MM.1S (cell line): ENCODE measurements at regions not wholly inside any gene's neighbourhood (a gene's known extent, or its start where the extent isn't known, plus 50 kb on each side); places are given as distances from the start of the nearest gene placed in this dataset.

Experiments
- DNase-seq: peaks from one replicate; pipeline ENCODE4 v3.0.0-alpha.2; 2015
- H2AFZ ChIP-seq: fragments of 300-600 bp; sonication (generic); 2 replicates; pipeline ENCODE4 v1.6.0; 2016; ENCODE audit warnings: antibody characterized with exemption, low read length
- H3F3A ChIP-seq: fragments of 300-600 bp; sonication (generic); 2 replicates; pipeline ENCODE4 v1.6.1; 2016; ENCODE audit warnings: mild to moderate bottlenecking, antibody characterized with exemption, low read length, moderate library complexity, mixed read lengths; ENCODE audit not compliant: insufficient read depth
- H3K27ac ChIP-seq: fragments of 300-600 bp; sonication (generic); 2 replicates; pipeline ENCODE4 v1.5.1; 2016; ENCODE audit warnings: mild to moderate bottlenecking, low read length
- H3K27me3 ChIP-seq: fragments of 300-600 bp; sonication (generic); replicated peaks from 2 replicates; pipeline ENCODE4 v1.6.0; 2016; ENCODE audit warnings: low read length; ENCODE audit not compliant: insufficient read depth
- H3K36me3 ChIP-seq: fragments of 300-600 bp; sonication (generic); replicated peaks from 2 replicates; pipeline ENCODE4 v1.6.1; 2016; ENCODE audit warnings: mild to moderate bottlenecking, low read length, mixed read lengths; ENCODE audit not compliant: insufficient read depth
- H3K4me1 ChIP-seq: fragments of 300-600 bp; sonication (generic); 2 replicates; pipeline ENCODE4 v1.6.1; 2016; ENCODE audit warnings: low read length, mixed read lengths
- H3K4me2 ChIP-seq: fragments of 300-600 bp; sonication (generic); 2 replicates; pipeline ENCODE4 v1.6.0; 2016; ENCODE audit warnings: low read depth, low read length
- H3K4me3 ChIP-seq: fragments of 300-600 bp; sonication (generic); 2 replicates; pipeline ENCODE4 v1.5.1; 2016; ENCODE audit warnings: low read length, mixed read lengths
- H3K79me2 ChIP-seq: fragments of 300-600 bp; sonication (generic); 2 replicates; pipeline ENCODE4 v1.6.1; 2016; ENCODE audit warnings: mixed run types, low read length, mixed read lengths
- H3K9ac ChIP-seq: fragments of 300-600 bp; sonication (generic); 2 replicates; pipeline ENCODE4 v1.6.1; 2016; ENCODE audit warnings: low read length, mixed read lengths
- H3K9me2 ChIP-seq: fragments of 300-600 bp; sonication (generic); replicated peaks from 2 replicates; pipeline ENCODE4 v1.6.1; 2016; ENCODE audit warnings: mild to moderate bottlenecking, low read length, mixed read lengths; ENCODE audit not compliant: insufficient read depth
- H3K9me3 ChIP-seq: fragments of 300-600 bp; sonication (generic); replicated peaks from 2 replicates; pipeline ENCODE4 v1.6.1; 2016; ENCODE audit warnings: mild to moderate bottlenecking, low read length, mixed read lengths; ENCODE audit not compliant: insufficient read depth
- H4K20me1 ChIP-seq: fragments of 300-600 bp; sonication (generic); 2 replicates; pipeline ENCODE4 v1.6.1; 2016; ENCODE audit warnings: mild to moderate bottlenecking, low read length, moderate library complexity, mixed read lengths; ENCODE audit not compliant: insufficient read depth
- CTCF ChIP-seq: fragments of 300-600 bp; sonication (generic); IDR thresholded peaks from 2 replicates; pipeline ENCODE4 v1.5.1; 2016; ENCODE audit warnings: antibody characterized with exemption, low read length, mixed read lengths
- EZH2 ChIP-seq: fragments of 300-600 bp; sonication (generic); optimal IDR thresholded peaks from 2 replicates; pipeline ENCODE3; 2017; ENCODE audit warnings: low read depth, mild to moderate bottlenecking, antibody characterized with exemption, low read length, mixed read lengths
- EZH2phosphoT487 ChIP-seq: fragments of 300-600 bp; sonication (generic); IDR thresholded peaks from 2 replicates; pipeline ENCODE4 v1.6.1; 2018; ENCODE audit warnings: antibody characterized with exemption, low read length

DNA sequence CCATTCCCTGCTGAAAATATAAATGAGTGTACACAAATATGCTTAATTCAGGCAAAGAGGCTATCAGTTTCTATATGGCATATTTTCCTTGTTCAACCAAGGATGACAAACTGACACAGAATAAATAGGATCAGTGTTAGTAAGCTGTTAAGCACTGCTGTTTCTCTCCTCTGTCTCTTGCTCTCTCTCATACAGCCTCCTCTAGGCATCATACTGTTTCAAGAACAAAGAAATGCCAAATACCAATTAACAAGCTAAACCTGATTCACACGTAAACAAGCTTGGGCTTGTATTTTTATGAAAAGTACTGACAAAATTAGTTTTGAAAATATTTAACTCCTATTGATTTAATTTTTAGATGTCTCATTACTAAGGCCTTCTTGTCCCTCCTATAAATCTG, 1027.2 kb upstream of the ACVR2A start:
- DNase-seq = no peak
- TF ChIP-seq EZH2phosphoT487 (no peak), EZH2 (no peak), CTCF (no peak)
- Histone ChIP-seq H3K9ac (no peak overlapping the region), H3K27me3 (no peaks in the 10 kb centered on the region), H2AFZ (no peak overlapping the region), H3K4me2 (no peak overlapping the region), H4K20me1 (no peaks in the 10 kb centered on the region), H3K36me3 (no peaks in the 10 kb centered on the region), H3K4me1 (no peaks in the 10 kb centered on the region), H3K4me3 (no peak overlapping the region), H3K9me3 (no peaks in the 10 kb centered on the region), H3K27ac (no peak overlapping the region), H3K79me2 (no peaks in the 10 kb centered on the region), H3F3A (no peaks in the 10 kb centered on the region), H3K9me2 (no peaks in the 10 kb centered on the region)

- Histone ChIP-seq H2AFZ (no peak overlapping the region), H3K79me2 (no peaks in the 10 kb centered on the region), H3K9me2 (no peaks in the 10 kb centered on the region), H3K36me3 (no peaks in the 10 kb centered on the region), H3K4me1 (no peaks in the 10 kb centered on the region), H3K4me2 (no peak overlapping the region), H3F3A (no peaks in the 10 kb centered on the region), H4K20me1 (no peaks in the 10 kb centered on the region), H3K4me3 (no peak overlapping the region), H3K9me3 (no peaks in the 10 kb centered on the region), H3K9ac (no peak overlapping the region), H3K27ac (no peak overlapping the region), H3K27me3 (no peaks in the 10 kb centered on the region)
- no peak for DNase-seq
- TF ChIP-seq EZH2phosphoT487 (no peak), CTCF (no peak), EZH2 (no peak)
Observed at GRCh38 chr2:146814971-146815370, 1029.9 kb upstream of the ACVR2A start.

DNA sequence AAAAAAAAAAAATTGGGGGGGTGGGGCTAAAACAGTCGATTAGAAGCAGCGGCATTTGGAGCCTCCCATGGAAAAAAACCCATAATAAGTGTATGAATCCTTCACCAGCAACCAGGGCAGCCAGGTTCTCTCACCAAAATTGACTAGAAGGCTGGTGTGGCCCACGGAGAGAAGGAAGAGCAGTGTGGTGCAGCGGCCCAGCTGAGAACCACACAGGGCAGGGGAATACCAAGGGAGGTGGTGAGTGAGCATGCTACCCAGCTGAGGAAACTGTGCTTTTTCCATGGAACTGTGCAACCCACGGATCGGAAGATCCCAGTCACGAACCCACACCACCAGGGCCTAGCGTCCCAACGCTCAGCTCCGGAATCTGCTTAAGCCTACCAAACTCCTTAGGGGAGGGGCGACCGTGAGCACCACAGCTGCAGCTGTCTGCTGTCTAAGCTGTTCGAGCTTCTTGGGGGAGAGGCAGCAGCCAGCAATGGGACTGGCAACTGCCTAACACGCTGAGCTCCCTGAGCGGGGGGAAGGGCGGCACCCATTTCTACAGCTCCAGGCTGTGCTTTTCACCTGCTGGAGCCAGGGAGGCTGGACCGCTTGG, 1037.2 kb upstream of the ACVR2A start:
- H3K4me1 ChIP-seq = no peaks in the 10 kb centered on the region
- H3K36me3 ChIP-seq = no peaks in the 10 kb centered on the region
- no peak overlapping the region for H3K4me3 ChIP-seq
- no peak overlapping the region for H3K27ac ChIP-seq
- H2AFZ ChIP-seq = no peak overlapping the region
- no peak overlapping the region for H3K4me2 ChIP-seq
- DNase-seq = no peak
- H3K27me3 ChIP-seq = no peaks in the 10 kb centered on the region
- TF ChIP-seq EZH2 (no peak), EZH2phosphoT487 (no peak), CTCF (no peak)
- no peak overlapping the region for H3K9ac ChIP-seq
- H4K20me1 ChIP-seq = no peaks in the 10 kb centered on the region
- no peaks in the 10 kb centered on the region for H3K9me2 ChIP-seq
- no peaks in the 10 kb centered on the region for H3F3A ChIP-seq
- no peaks in the 10 kb centered on the region for H3K9me3 ChIP-seq
- no peaks in the 10 kb centered on the region for H3K79me2 ChIP-seq
